IMR-90 (cell line): ENCODE measurements at regions not wholly inside any gene's neighbourhood (a gene's known extent, or its start where the extent isn't known, plus 50 kb on each side); places are given as distances from the start of the nearest gene placed in this dataset.
"Not testable (repeated sequence)": the region's sequence is repeated elsewhere in the genome, so short reads cannot be mapped to it uniquely, and the experiment has no call there.

Experiments used
- ATAC-seq: fragments of 200-7000 bp; cut with Tn5 transposase; 2 replicates; pipeline ENCODE4 v1.9.1; 2020; ENCODE audit warnings: low read depth, mild to moderate bottlenecking, moderate library complexity
- BruUV-seq: library from RNA; stranded (reverse); fragments of 400-500 nt; replicated peaks from 2 replicates; lab custom pipeline; 2021; lab: Mats Ljungman, UMichigan
- CTCF ChIA-PET: fragments of 300-600 bp; formaldehyde crosslinking; extraction: SDS; loops from one replicate; lab custom pipeline; 2021; ENCODE audit warnings: antibody characterized with exemption; lab: Yijun Ruan, JAX
- POLR2A ChIA-PET: fragments of 300-600 bp; sonication (Branson Sonifier 250); formaldehyde crosslinking; loops from one replicate; lab custom pipeline; 2022; ENCODE audit warnings: antibody characterized with exemption; ENCODE audit not compliant: unreplicated experiment; lab: Charles Lee
- DNase-seq: peaks from one replicate; pipeline ENCODE4 v3.0.0; 2013
- H2AFZ ChIP-seq: replicated peaks from 2 replicates; pipeline ENCODE3; 2013; ENCODE audit warnings: low read length, mild to moderate bottlenecking; ENCODE audit not compliant: poor library complexity
- H2AK5ac ChIP-seq: 2 replicates; pipeline ENCODE4 v1.6.1; 2013; ENCODE audit warnings: low read depth, low read length, inconsistent platforms
- H2AK9ac ChIP-seq: replicated peaks from 2 replicates; pipeline ENCODE3; 2013; ENCODE audit warnings: mild to moderate bottlenecking, low read depth, low read length, moderate library complexity; ENCODE audit not compliant: poor library complexity
- H2BK120ac ChIP-seq: 2 replicates; pipeline ENCODE4 v1.6.1; 2013; ENCODE audit warnings: low read depth, low read length, inconsistent platforms
- H2BK15ac ChIP-seq: 3 replicates; pipeline ENCODE4 v1.6.1; 2013; ENCODE audit warnings: low read depth, low read length, inconsistent platforms
- H2BK20ac ChIP-seq: 2 replicates; pipeline ENCODE4 v1.6.1; 2013; ENCODE audit warnings: low read depth, mild to moderate bottlenecking, inconsistent platforms, low read length, moderate library complexity
- H2BK5ac ChIP-seq: 2 replicates; pipeline ENCODE4 v1.6.1; 2013; ENCODE audit warnings: mild to moderate bottlenecking, low read depth, low read length, inconsistent platforms; ENCODE audit not compliant: poor library complexity, severe bottlenecking
- H3K14ac ChIP-seq: replicated peaks from 2 replicates; pipeline ENCODE4 v1.6.1; 2013; ENCODE audit warnings: low read depth, low read length, inconsistent platforms
- H3K18ac ChIP-seq: 2 replicates; pipeline ENCODE4 v1.6.1; 2013; ENCODE audit warnings: low read depth, low read length, control low read depth
- H3K23ac ChIP-seq: 2 replicates; pipeline ENCODE4 v1.6.1; 2013; ENCODE audit warnings: low read depth, low read length, inconsistent platforms
- H3K27ac ChIP-seq: 2 replicates; pipeline ENCODE4 v1.5.1; 2013; ENCODE audit warnings: mild to moderate bottlenecking, control low read depth, low read length; ENCODE audit not compliant: insufficient read depth
- H3K27me3 ChIP-seq: 2 replicates; pipeline ENCODE4 v1.6.1; 2013; ENCODE audit warnings: low read length; ENCODE audit not compliant: control insufficient read depth, insufficient read depth
- H3K36me3 ChIP-seq: 2 replicates; pipeline ENCODE4 v1.6.1; 2013; ENCODE audit warnings: low read length, mixed read lengths; ENCODE audit not compliant: control insufficient read depth, insufficient read depth
- H3K4ac ChIP-seq: 2 replicates; pipeline ENCODE4 v1.6.1; 2013; ENCODE audit warnings: low read depth, low read length, inconsistent platforms
- H3K4me1 ChIP-seq: 2 replicates; pipeline ENCODE4 v1.6.1; 2013; ENCODE audit warnings: low read length, mixed read lengths; ENCODE audit not compliant: control insufficient read depth, insufficient read depth
- H3K4me2 ChIP-seq: 2 replicates; pipeline ENCODE4 v1.6.1; 2013; ENCODE audit warnings: low read depth, mild to moderate bottlenecking, control low read depth, low read length, moderate library complexity
- H3K4me3 ChIP-seq: 2 replicates; pipeline ENCODE4 v1.5.1; 2013; ENCODE audit warnings: low read depth, mild to moderate bottlenecking, control low read depth, low read length, moderate library complexity; ENCODE audit not compliant: insufficient read depth
- H3K56ac ChIP-seq: 2 replicates; pipeline ENCODE4 v1.6.1; 2013; ENCODE audit warnings: low read length, inconsistent platforms; ENCODE audit not compliant: insufficient read depth; ENCODE audit errors: extremely low read depth
- H3K79me1 ChIP-seq, 2 experiments: 2 replicates each; pipeline ENCODE4 v1.6.1; 2013; ENCODE audit warnings: low read length in 2 of 2, inconsistent platforms in 1 of 2, low read depth in 1 of 2
- H3K9ac ChIP-seq: 2 replicates; pipeline ENCODE4 v1.6.1; 2013; ENCODE audit warnings: low read depth, low read length, control low read depth
- H3K9me1 ChIP-seq: 2 replicates; pipeline ENCODE4 v1.6.1; 2013; ENCODE audit warnings: low read length, inconsistent platforms; ENCODE audit not compliant: insufficient read depth
- H3K9me3 ChIP-seq: 2 replicates; pipeline ENCODE4 v1.6.1; 2013; ENCODE audit warnings: low read length; ENCODE audit not compliant: control insufficient read depth, insufficient read depth
- H4K20me1 ChIP-seq: 2 replicates; pipeline ENCODE4 v1.6.1; 2013; ENCODE audit warnings: low read length, inconsistent platforms; ENCODE audit not compliant: insufficient read depth
- H4K5ac ChIP-seq: 2 replicates; pipeline ENCODE4 v1.6.1; 2013; ENCODE audit warnings: mild to moderate bottlenecking, low read depth, low read length, control low read depth
- H4K8ac ChIP-seq, 2 experiments: 2 replicates each; pipeline ENCODE4 v1.6.1; 2013; ENCODE audit warnings: low read depth in 2 of 2, low read length in 2 of 2, control low read depth in 1 of 2, inconsistent platforms in 1 of 2
- H4K91ac ChIP-seq: 2 replicates; pipeline ENCODE4 v1.6.1; 2013; ENCODE audit warnings: low read depth, low read length, inconsistent platforms; ENCODE audit not compliant: insufficient read depth
- dilution Hi-C: fragments of 300-500 bp; cut with HindIII; formaldehyde crosslinking; loops from one replicate; pipeline ENCODE4 v1.14.3; 2018; ENCODE audit warnings: low sequenced_read_pairs; ENCODE audit not compliant: unreplicated experiment
- in situ Hi-C: fragments of 300-500 bp; cut with MboI; formaldehyde crosslinking; loops from 3 replicates; pipeline ENCODE4 v1.14.3; 2019; ENCODE audit warnings: low sequenced_read_pairs, inconsistent platforms, mixed read lengths
- intact Hi-C: fragments of 100-400 bp; cut with micrococcal nuclease; formaldehyde crosslinking; loops from 2 replicates; pipeline ENCODE4 v1.10.0; 2022

DNA sequence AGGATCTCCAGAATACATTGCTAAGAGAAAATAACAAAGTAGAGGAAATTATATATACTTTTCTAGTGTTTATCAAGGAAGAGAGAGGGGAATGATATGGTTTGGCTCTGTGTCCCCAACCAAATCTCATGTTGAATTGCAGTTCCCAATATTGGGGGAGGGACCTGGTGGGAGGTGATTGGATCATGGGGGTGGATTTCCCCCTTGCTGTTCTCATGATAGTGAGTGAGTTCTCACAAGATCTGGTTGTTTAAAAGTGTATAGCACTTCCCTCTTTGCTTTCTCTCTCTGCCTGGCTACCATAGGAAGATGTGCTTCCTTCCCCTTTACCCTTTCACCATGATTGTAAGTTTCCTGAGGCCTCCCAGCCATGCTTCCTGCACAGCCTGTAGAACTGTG lies 337.9 kb downstream of the SEMA3D start:
- H3K4me3 ChIP-seq, BruUV-seq, H3K9ac ChIP-seq, H4K91ac ChIP-seq, H3K36me3 ChIP-seq, H2AFZ ChIP-seq, H3K23ac ChIP-seq, H2AK5ac ChIP-seq, H2BK15ac ChIP-seq, H3K27me3 ChIP-seq, H3K14ac ChIP-seq, POLR2A ChIA-PET, H3K79me1 ChIP-seq, H3K4me2 ChIP-seq, DNase-seq, CTCF ChIA-PET, H2AK9ac ChIP-seq, H3K56ac ChIP-seq, H3K9me1 ChIP-seq, in situ Hi-C loops, H3K27ac ChIP-seq, H2BK20ac ChIP-seq, H4K20me1 ChIP-seq, H3K4ac ChIP-seq, H2BK5ac ChIP-seq, H4K5ac ChIP-seq, H4K8ac ChIP-seq, ATAC-seq, H2BK120ac ChIP-seq, dilution Hi-C loops, intact Hi-C loops, H3K18ac ChIP-seq, H3K9me3 ChIP-seq, H3K4me1 ChIP-seq: not testable (repeated sequence)
